Stimulated activated naive B cell treated with anti-CD40 and anti-IgM and Interleukin-4, amounts not matched to agents 10 μg/mL and 1 μg/mL and 100 μg/mL, for 72 hours (primary cell): ENCODE measurements at regions not wholly inside any gene's neighbourhood (a gene's known extent, or its start where the extent isn't known, plus 50 kb on each side); places are given as distances from the start of the nearest gene placed in this dataset.
A peak's percentile ranks its signal among the peaks of the same experiment; 100 is the strongest.

ENCODE experiments used
- ATAC-seq, 2 donors: fragments of 150-1000 bp; cut with Tn5 transposase; replicated peaks; 2 replicates each; pipeline ENCODE4 v1.10.0; 2021; ENCODE audit warnings: moderate library complexity in 1 of 2
- DNase-seq: peaks from one replicate; pipeline ENCODE4 v3.0.0; 2021
- H3K27ac Mint-ChIP-seq: one replicate; pipeline ENCODE4 v1.8.0; 2022; ENCODE audit warnings: mild to moderate bottlenecking, mixed read lengths
- H3K27me3 Mint-ChIP-seq, 2 donors: one replicate each; pipeline ENCODE4 v1.8.0; 2022; ENCODE audit warnings: mixed read lengths in 2 of 2
- H3K36me3 Mint-ChIP-seq, 2 donors: one replicate each; pipeline ENCODE4 v1.8.0; 2022; ENCODE audit warnings: mixed read lengths in 2 of 2, mild to moderate bottlenecking in 1 of 2
- H3K4me1 Mint-ChIP-seq, 2 donors: one replicate each; pipeline ENCODE4 v1.8.0; 2022; ENCODE audit warnings: mixed read lengths in 2 of 2, mild to moderate bottlenecking in 1 of 2
- H3K4me3 Mint-ChIP-seq, 2 donors: one replicate each; pipeline ENCODE4 v1.8.0; 2022; ENCODE audit warnings: mild to moderate bottlenecking in 2 of 2, mixed read lengths in 2 of 2, moderate library complexity in 1 of 2
- H3K9me3 Mint-ChIP-seq, 2 donors: one replicate each; pipeline ENCODE4 v1.8.0; 2022; ENCODE audit warnings: mixed read lengths in 2 of 2, mild to moderate bottlenecking in 1 of 2

GRCh38 chr2:235168174-235168979 lies 216.6 kb downstream of the SH3BP4 start:
- H3K27ac Mint-ChIP-seq: no peak overlapping the region

GRCh38 chr2:235170016-235170415 lies 218.2 kb downstream of the SH3BP4 start:
- Mint-ChIP-seq H3K4me3 (no peak overlapping the region), H3K27ac (no peak overlapping the region), H3K9me3 (peaks cover 3 to 5% of the 10 kb centered on the region in 2 donors), H3K4me1 (no peaks in the 10 kb centered on the region), H3K36me3 (no peaks in the 10 kb centered on the region), H3K27me3 (peaks cover 20 to 29% of the 10 kb centered on the region in 2 donors)
- ATAC-seq: no peak
- no peak for DNase-seq

More at GRCh38 chr2:235168174-235168979, 216.6 kb downstream of the SH3BP4 start:
- Mint-ChIP-seq H3K4me3 (no peak overlapping the region), H3K9me3 (peaks cover 3 to 5% of the 10 kb centered on the region in 2 donors), H3K36me3 (no peaks in the 10 kb centered on the region), H3K27me3 (peaks cover 14 to 24% of the 10 kb centered on the region in 2 donors), H3K4me1 (no peaks in the 10 kb centered on the region)
- DNase-seq (no peak), ATAC-seq (no peak)

- ATAC-seq: peak in 1 of 2 donors; percentile 29
- H3K9me3 Mint-ChIP-seq: peaks cover 3 to 5% of the 10 kb centered on the region in 2 donors
- no peak overlapping the region for H3K27ac Mint-ChIP-seq
- no peak overlapping the region for H3K4me3 Mint-ChIP-seq
- no peak for DNase-seq
- H3K4me1 Mint-ChIP-seq: no peaks in the 10 kb centered on the region
- no peaks in the 10 kb centered on the region for H3K36me3 Mint-ChIP-seq
- peaks cover 21 to 24% of the 10 kb centered on the region in 2 donors for H3K27me3 Mint-ChIP-seq
These were observed 219.0 kb downstream of the SH3BP4 start for GRCh38 chr2:235170536-235171521.

GRCh38 chr2:235171550-235172031 lies 219.8 kb downstream of the SH3BP4 start:
- no peak overlapping the region for H3K27ac Mint-ChIP-seq
- no peak overlapping the region for H3K4me3 Mint-ChIP-seq
- no peaks in the 10 kb centered on the region for H3K4me1 Mint-ChIP-seq
- peaks cover 20 to 23% of the 10 kb centered on the region in 2 donors for H3K27me3 Mint-ChIP-seq
- no peaks in the 10 kb centered on the region for H3K36me3 Mint-ChIP-seq
- H3K9me3 Mint-ChIP-seq: peaks cover 3 to 5% of the 10 kb centered on the region in 2 donors
- no peak for ATAC-seq
- DNase-seq: no peak

GRCh38 chr2:235180642-235181041 lies 228.8 kb downstream of the SH3BP4 start:
- no peak overlapping the region for H3K4me3 Mint-ChIP-seq

GRCh38 chr2:235183786-235184185 lies 232.0 kb downstream of the SH3BP4 start:
- H3K4me1 Mint-ChIP-seq: no peaks in the 10 kb centered on the region
- DNase-seq (no peak), ATAC-seq (no peak)
- peaks cover 0 to 2% of the 10 kb centered on the region in 2 donors for H3K9me3 Mint-ChIP-seq
- H3K4me3 Mint-ChIP-seq: no peak overlapping the region
- H3K36me3 Mint-ChIP-seq: no peaks in the 10 kb centered on the region
- H3K27ac Mint-ChIP-seq: no peak overlapping the region
- peaks cover 9 to 21% of the 10 kb centered on the region in 2 donors for H3K27me3 Mint-ChIP-seq

More at GRCh38 chr2:235180642-235181041, 228.8 kb downstream of the SH3BP4 start:
- DNase-seq: no peak
- Mint-ChIP-seq H3K27me3 (peaks cover 17 to 24% of the 10 kb centered on the region in 2 donors), H3K27ac (no peak overlapping the region), H3K36me3 (no peaks in the 10 kb centered on the region), H3K4me1 (no peaks in the 10 kb centered on the region), H3K9me3 (no peaks in the 10 kb centered on the region)
- ATAC-seq: no peak

GRCh38 chr2:235187806-235188205 lies 236.0 kb downstream of the SH3BP4 start:
- Mint-ChIP-seq H3K9me3 (peaks cover 0 to 2% of the 10 kb centered on the region in 2 donors), H3K36me3 (no peaks in the 10 kb centered on the region), H3K27me3 (peaks cover 8 to 18% of the 10 kb centered on the region in 2 donors), H3K4me3 (no peak overlapping the region), H3K4me1 (no peaks in the 10 kb centered on the region), H3K27ac (no peak overlapping the region)
- no peak for DNase-seq
- ATAC-seq: no peak

GRCh38 chr2:235191486-235191885 lies 239.7 kb downstream of the SH3BP4 start:
- H3K9me3 Mint-ChIP-seq: peaks cover 4 to 5% of the 10 kb centered on the region in 2 donors
- ATAC-seq (no peak), DNase-seq (no peak)
- no peak overlapping the region for H3K27ac Mint-ChIP-seq
- no peaks in the 10 kb centered on the region for H3K36me3 Mint-ChIP-seq
- H3K4me3 Mint-ChIP-seq: no peak overlapping the region
- peaks cover 17 to 29% of the 10 kb centered on the region in 2 donors for H3K27me3 Mint-ChIP-seq
- H3K4me1 Mint-ChIP-seq: no peaks in the 10 kb centered on the region

GRCh38 chr2:235191978-235192377 lies 240.2 kb downstream of the SH3BP4 start:
- Mint-ChIP-seq H3K27ac (no peak overlapping the region), H3K4me1 (no peaks in the 10 kb centered on the region), H3K27me3 (peaks cover 17 to 29% of the 10 kb centered on the region in 2 donors), H3K36me3 (no peaks in the 10 kb centered on the region), H3K4me3 (no peak overlapping the region), H3K9me3 (peaks cover 4 to 5% of the 10 kb centered on the region in 2 donors)
- DNase-seq (no peak), ATAC-seq (no peak)

- Mint-ChIP-seq H3K9me3 (peaks cover 4% of the 10 kb centered on the region in 2 donors), H3K27ac (no peak overlapping the region), H3K27me3 (peaks cover 22 to 27% of the 10 kb centered on the region in 2 donors), H3K4me3 (no peak overlapping the region), H3K4me1 (no peaks in the 10 kb centered on the region), H3K36me3 (no peaks in the 10 kb centered on the region)
- DNase-seq (no peak), ATAC-seq (no peak)
These were observed 242.5 kb downstream of the SH3BP4 start for GRCh38 chr2:235194351-235194750.

- no peak for DNase-seq
- H3K27me3 Mint-ChIP-seq: peaks cover 22 to 27% of the 10 kb centered on the region in 2 donors
- H3K9me3 Mint-ChIP-seq: peaks cover 4% of the 10 kb centered on the region in 2 donors
- no peak for ATAC-seq
- H3K4me1 Mint-ChIP-seq: no peaks in the 10 kb centered on the region
- no peak overlapping the region for H3K27ac Mint-ChIP-seq
- H3K36me3 Mint-ChIP-seq: no peaks in the 10 kb centered on the region
- H3K4me3 Mint-ChIP-seq: no peak overlapping the region
These were observed 243.0 kb downstream of the SH3BP4 start for GRCh38 chr2:235194836-235195235.

- no peak overlapping the region for H3K27ac Mint-ChIP-seq
- H3K4me3 Mint-ChIP-seq: no peak overlapping the region
- H3K9me3 Mint-ChIP-seq: peaks cover 4% of the 10 kb centered on the region in 2 donors
These were observed 244.1 kb downstream of the SH3BP4 start for GRCh38 chr2:235195921-235196320.

GRCh38 chr2:235199128-235199527 lies 247.3 kb downstream of the SH3BP4 start:
- H3K36me3 Mint-ChIP-seq: no peaks in the 10 kb centered on the region
- no peak overlapping the region for H3K4me3 Mint-ChIP-seq
- H3K27me3 Mint-ChIP-seq: peaks cover 17 to 28% of the 10 kb centered on the region in 2 donors
- DNase-seq (no peak), ATAC-seq (no peak)
- no peaks in the 10 kb centered on the region for H3K4me1 Mint-ChIP-seq
- no peaks in the 10 kb centered on the region for H3K9me3 Mint-ChIP-seq
- no peak overlapping the region for H3K27ac Mint-ChIP-seq

More at GRCh38 chr2:235195921-235196320, 244.1 kb downstream of the SH3BP4 start:
- DNase-seq (no peak), ATAC-seq (no peak)
- Mint-ChIP-seq H3K36me3 (no peaks in the 10 kb centered on the region), H3K27me3 (peaks cover 26 to 27% of the 10 kb centered on the region in 2 donors), H3K4me1 (no peaks in the 10 kb centered on the region)

- DNase-seq (no peak), ATAC-seq (no peak)
- no peaks in the 10 kb centered on the region for H3K9me3 Mint-ChIP-seq
- H3K4me3 Mint-ChIP-seq: no peak overlapping the region
- no peaks in the 10 kb centered on the region for H3K36me3 Mint-ChIP-seq
- no peaks in the 10 kb centered on the region for H3K4me1 Mint-ChIP-seq
- no peak overlapping the region for H3K27ac Mint-ChIP-seq
- peaks cover 12 to 25% of the 10 kb centered on the region in 2 donors for H3K27me3 Mint-ChIP-seq
These were observed 248.4 kb downstream of the SH3BP4 start for GRCh38 chr2:235200216-235200615.
